ENCODE measurements at regions not wholly inside any gene's neighbourhood (a gene's known extent, or its start where the extent isn't known, plus 50 kb on each side); places are given as distances from the start of the nearest gene placed in this dataset.

- Histone ChIP-seq H3K9me1 (ENCODE audit: control insufficient read depth, extremely low read depth, insufficient read depth, low read length) (no peaks in the 10 kb centered on the region), H3K9ac (ENCODE audit: control insufficient read depth, extremely low read depth, insufficient read depth, low read length) (no peak overlapping the region), H2AFZ (ENCODE audit: control insufficient read depth, low read length) (no peak overlapping the region), H3K4me2 (ENCODE audit: control insufficient read depth, extremely low read depth, insufficient read depth, low read depth, low read length) (no peak overlapping the region), H3K79me2 (ENCODE audit: control insufficient read depth, insufficient read depth, low read length) (no peaks in the 10 kb centered on the region), H3K4me3 (ENCODE audit: control insufficient read depth in 2 of 3, extremely low read depth in 1 of 3, insufficient read depth in 2 of 3, low read depth in 1 of 3, low read length in 3 of 3) (no peak overlapping the region), H4K20me1 (ENCODE audit: control insufficient read depth, extremely low read depth, insufficient read depth, low read length) (no peaks in the 10 kb centered on the region), H3K27me3 (ENCODE audit: control insufficient read depth, extremely low read depth, insufficient read depth, low read length) (no peaks in the 10 kb centered on the region), H3K27ac (ENCODE audit: control insufficient read depth, insufficient read depth, low read length) (no peak overlapping the region), H3K36me3 (ENCODE audit: control insufficient read depth in 2 of 2, extremely low read depth in 1 of 2, insufficient read depth in 2 of 2, low read length in 2 of 2) (no peaks in the 10 kb centered on the region), H3K4me1 (ENCODE audit: control insufficient read depth, extremely low read depth, insufficient read depth, low read length) (peaks cover 7% of the 10 kb centered on the region), H3K9me3 (ENCODE audit: control insufficient read depth, low read depth, low read length) (no peaks in the 10 kb centered on the region)
- FAIRE-seq (no peak), DNase-seq (ENCODE audit: low read depth, low spot score) (no peak)
- TF ChIP-seq CTCF (optimal IDR thresholded peaks at IDR 0.05 in 1 of 3, IDR thresholded peaks at IDR 0.05 in 1 of 3, conservative IDR thresholded peaks at IDR 0.05 in 1 of 3; ENCODE audit: extremely low read depth in 1 of 3, insufficient read depth in 2 of 3, low read length in 3 of 3) (no peak), EZH2 (IDR thresholded peaks at IDR 0.05; ENCODE audit: low read length) (no peak)
- dilution Hi-C loops (cut with MboI; ENCODE audit: extremely low pct_ligation_motif_present, low sequenced_read_pairs) = no loop called here
These were observed 179.8 kb downstream of the FOXO1 start for GRCh38 chr13:40486518-40487163.

DNA sequence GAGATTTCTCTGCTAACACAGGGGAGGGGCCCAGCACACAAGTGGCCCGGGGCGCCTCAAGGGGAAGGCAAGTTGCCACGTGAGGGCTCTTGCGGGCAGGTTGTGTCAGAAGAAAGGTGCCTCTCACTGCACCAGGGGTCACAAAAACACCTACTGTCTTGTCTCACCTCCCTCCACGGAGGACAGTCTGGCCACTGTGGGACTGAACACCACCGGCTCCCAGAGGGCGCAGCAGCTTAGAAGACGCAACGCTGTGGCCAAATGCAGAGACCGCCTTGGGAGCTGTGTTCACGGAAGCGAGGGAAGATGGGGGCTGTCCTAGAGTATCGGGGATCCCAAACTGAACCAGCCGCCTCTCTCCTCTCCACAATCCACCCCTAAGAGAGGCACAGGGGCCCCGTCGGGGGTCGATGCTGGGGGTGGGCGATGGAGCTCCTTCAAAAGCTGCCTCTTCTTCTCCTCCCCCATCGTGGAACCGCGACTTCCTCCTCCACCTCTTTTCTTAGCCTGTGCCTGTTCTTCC is 177.5 kb downstream of the FOXO1 start:
- no peaks in the 10 kb centered on the region for H4K20me1 ChIP-seq (ENCODE audit: control insufficient read depth, extremely low read depth, insufficient read depth, low read length)
- H3K4me2 ChIP-seq (ENCODE audit: control insufficient read depth, extremely low read depth, insufficient read depth, low read depth, low read length) = no peak overlapping the region
- H3K27ac ChIP-seq (ENCODE audit: control insufficient read depth, insufficient read depth, low read length) = no peak overlapping the region
- DNase-seq (ENCODE audit: low read depth, low spot score) = no peak
- no peaks in the 10 kb centered on the region for H3K9me1 ChIP-seq (ENCODE audit: control insufficient read depth, extremely low read depth, insufficient read depth, low read length)
- peaks cover 7% of the 10 kb centered on the region for H3K4me1 ChIP-seq (ENCODE audit: control insufficient read depth, extremely low read depth, insufficient read depth, low read length)
- H3K4me3 ChIP-seq (ENCODE audit: control insufficient read depth in 2 of 3, extremely low read depth in 1 of 3, insufficient read depth in 2 of 3, low read depth in 1 of 3, low read length in 3 of 3) = no peak overlapping the region
- FAIRE-seq = no peak
- no peak overlapping the region for H2AFZ ChIP-seq (ENCODE audit: control insufficient read depth, low read length)
- H3K36me3 ChIP-seq (ENCODE audit: control insufficient read depth in 2 of 2, extremely low read depth in 1 of 2, insufficient read depth in 2 of 2, low read length in 2 of 2) = no peaks in the 10 kb centered on the region
- no peak for TF ChIP-seq CTCF (optimal IDR thresholded peaks at IDR 0.05 in 1 of 3, IDR thresholded peaks at IDR 0.05 in 1 of 3, conservative IDR thresholded peaks at IDR 0.05 in 1 of 3; ENCODE audit: extremely low read depth in 1 of 3, insufficient read depth in 2 of 3, low read length in 3 of 3)
- no peak for TF ChIP-seq EZH2 (IDR thresholded peaks at IDR 0.05; ENCODE audit: low read length)
- H3K79me2 ChIP-seq (ENCODE audit: control insufficient read depth, insufficient read depth, low read length) = no peaks in the 10 kb centered on the region
- no peaks in the 10 kb centered on the region for H3K27me3 ChIP-seq (ENCODE audit: control insufficient read depth, extremely low read depth, insufficient read depth, low read length)
- dilution Hi-C loops (cut with MboI; ENCODE audit: extremely low pct_ligation_motif_present, low sequenced_read_pairs) = no loop called here
- H3K9ac ChIP-seq (ENCODE audit: control insufficient read depth, extremely low read depth, insufficient read depth, low read length) = no peak overlapping the region
- H3K9me3 ChIP-seq (ENCODE audit: control insufficient read depth, low read depth, low read length) = no peaks in the 10 kb centered on the region

Data from keratinocyte (primary cell).